Activated CD4-positive, alpha-beta T cell treated with anti-CD3 and anti-CD28 coated beads for 36 hours (primary cell): ENCODE measurements at regions not wholly inside any gene's neighbourhood (a gene's known extent, or its start where the extent isn't known, plus 50 kb on each side); places are given as distances from the start of the nearest gene placed in this dataset.
"Not testable (repeated sequence)": the region's sequence is repeated elsewhere in the genome, so short reads cannot be mapped to it uniquely, and the experiment has no call there.

ENCODE experiments used
- ATAC-seq: fragments of 200-7000 bp; cut with Tn5 transposase; one replicate; pipeline ENCODE4 v1.10.0; 2021; ENCODE audit warnings: mild to moderate bottlenecking, moderate library complexity
- CTCF ChIA-PET: fragments of 350-600 bp; sonication (Branson Sonifier 250); formaldehyde crosslinking; loops from one replicate; lab custom pipeline; 2021; ENCODE audit warnings: antibody characterized with exemption; lab: Charles Lee
- POLR2A ChIA-PET: fragments of 350-600 bp; sonication (Branson Sonifier 250); formaldehyde crosslinking; loops from one replicate; lab custom pipeline; 2021; ENCODE audit warnings: antibody characterized with exemption, inconsistent platforms; lab: Charles Lee
- DNase-seq: peaks from one replicate; pipeline ENCODE4 v3.0.0-alpha.2; 2020
- H3K27ac Mint-ChIP-seq: one replicate; pipeline ENCODE4 v1.8.0; 2021; ENCODE audit warnings: mixed read lengths
- H3K27me3 Mint-ChIP-seq: one replicate; pipeline ENCODE4 v1.8.0; 2021; ENCODE audit warnings: mixed read lengths
- H3K36me3 Mint-ChIP-seq: one replicate; pipeline ENCODE4 v1.8.0; 2021; ENCODE audit warnings: low read depth, mixed read lengths
- H3K4me1 Mint-ChIP-seq: one replicate; pipeline ENCODE4 v1.8.0; 2021; ENCODE audit warnings: mixed read lengths
- H3K4me3 Mint-ChIP-seq: one replicate; pipeline ENCODE4 v1.8.0; 2021; ENCODE audit warnings: mild to moderate bottlenecking, moderate library complexity, mixed read lengths
- H3K9me3 Mint-ChIP-seq: one replicate; pipeline ENCODE4 v1.8.0; 2021; ENCODE audit warnings: low read depth, mixed read lengths
- intact Hi-C, 2 experiments: fragments of 100-400 bp; cut with DNase I in 1 of 2; cut with micrococcal nuclease in 1 of 2; formaldehyde crosslinking; loops; one replicate each; pipeline versions ENCODE4 v1.14.2 to v1.15.1; 2022 to 2024; cut with DNase I, micrococcal nuclease

DNA sequence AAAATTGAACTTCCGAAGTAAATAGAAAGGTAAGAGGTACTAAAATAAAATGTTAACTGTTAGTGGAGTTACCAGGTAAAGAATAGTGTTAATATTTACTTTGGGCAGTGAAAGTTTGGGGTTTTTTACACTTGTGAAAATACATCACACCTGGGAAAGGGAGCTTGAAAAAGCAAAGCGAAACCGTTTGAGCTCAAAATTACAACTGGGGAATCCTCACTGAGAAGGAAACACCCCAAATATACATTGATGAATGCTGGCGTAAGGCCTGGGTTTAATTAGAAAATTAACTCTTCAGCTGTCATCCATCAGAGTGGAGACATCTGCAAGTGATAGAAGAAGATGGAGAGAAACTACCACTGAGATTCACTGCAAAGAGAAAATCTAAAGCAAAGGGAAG, 1153.0 kb downstream of the SLITRK5 start:
- CTCF ChIA-PET = no interaction called here
- no peak for DNase-seq
- Mint-ChIP-seq H3K4me1 (no peaks in the 10 kb centered on the region), H3K27ac (no peak overlapping the region), H3K27me3 (no peaks in the 10 kb centered on the region), H3K4me3 (no peak overlapping the region), H3K9me3 (peaks cover 6% of the 10 kb centered on the region), H3K36me3 (no peaks in the 10 kb centered on the region)
- ATAC-seq = no peak
- POLR2A ChIA-PET = no interaction called here
- intact Hi-C loops = no loop called here

DNA sequence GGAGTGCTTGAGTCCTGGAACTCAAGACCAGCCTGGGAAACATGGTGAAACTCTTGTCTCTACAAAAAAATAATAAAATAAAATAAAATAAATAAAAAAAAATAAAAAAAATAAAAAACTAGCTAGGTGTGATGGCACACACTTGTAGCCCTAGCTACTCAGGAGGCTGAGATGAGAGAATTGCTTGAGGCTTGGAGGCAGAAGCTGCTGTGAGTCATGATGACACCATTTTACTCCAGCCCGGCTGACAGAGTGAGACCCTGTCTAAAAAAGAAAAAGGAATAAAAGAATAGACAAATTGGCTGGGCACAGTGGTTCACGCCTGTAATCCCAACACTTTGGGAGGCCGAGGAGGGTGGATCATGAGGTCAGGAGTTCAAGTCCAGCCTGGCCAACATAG, 1168.9 kb downstream of the SLITRK5 start:
- no peaks in the 10 kb centered on the region for H3K4me1 Mint-ChIP-seq
- POLR2A ChIA-PET = no interaction called here
- no peaks in the 10 kb centered on the region for H3K9me3 Mint-ChIP-seq
- intact Hi-C loops = no loop called here
- no peak for DNase-seq
- no peaks in the 10 kb centered on the region for H3K36me3 Mint-ChIP-seq
- no peak for ATAC-seq
- no peak overlapping the region for H3K27ac Mint-ChIP-seq
- CTCF ChIA-PET = interaction anchor here (1.0 kb wide), 1 partner anchor 366 kb away, joined by 3 read pairs; no protein-coding TSS in a partner anchor
- H3K27me3 Mint-ChIP-seq = no peaks in the 10 kb centered on the region
- H3K4me3 Mint-ChIP-seq = no peak overlapping the region

DNA sequence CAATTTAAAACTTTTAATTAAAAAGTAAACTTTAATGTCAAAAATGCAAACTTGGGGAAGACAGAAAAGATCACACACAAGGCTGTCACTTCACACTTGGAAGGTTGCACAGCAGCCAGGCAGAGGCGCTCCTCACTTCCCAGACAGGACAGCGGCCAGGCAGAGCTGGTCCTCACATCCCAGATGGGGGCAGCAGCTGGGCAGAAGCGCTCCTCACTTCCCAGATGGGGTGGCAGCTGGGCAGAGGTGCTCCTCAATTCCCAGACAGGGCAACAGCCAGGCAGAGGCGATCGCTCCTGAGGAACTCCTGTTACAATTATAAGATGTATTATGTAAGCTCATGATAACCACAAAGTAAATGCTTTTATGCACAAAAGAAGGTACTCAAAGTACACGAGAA, 1181.1 kb downstream of the SLITRK5 start:
- POLR2A ChIA-PET, H3K36me3 Mint-ChIP-seq, H3K4me3 Mint-ChIP-seq, H3K4me1 Mint-ChIP-seq, DNase-seq, intact Hi-C loops, CTCF ChIA-PET, ATAC-seq, H3K9me3 Mint-ChIP-seq, H3K27me3 Mint-ChIP-seq, H3K27ac Mint-ChIP-seq: not testable (repeated sequence)

DNA sequence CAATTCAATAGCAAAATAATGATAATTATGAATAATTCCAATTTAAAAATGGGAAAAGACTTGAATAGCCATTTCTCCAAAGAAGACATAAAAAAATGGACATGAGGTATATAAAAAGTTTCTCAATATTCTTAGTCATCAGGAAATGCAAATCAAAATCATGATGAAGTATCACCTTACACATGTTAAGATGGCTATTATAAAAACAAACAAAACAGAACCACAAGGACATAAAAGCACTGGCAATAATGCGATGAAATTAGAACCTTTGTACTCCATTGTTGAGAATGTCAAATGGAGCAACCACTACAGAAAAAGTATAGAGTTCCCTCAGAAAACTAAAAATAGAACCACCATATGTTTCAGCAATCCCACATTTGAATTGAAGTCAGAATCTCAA, 1186.1 kb downstream of the SLITRK5 start:
- intact Hi-C loops = no loop called here
- Mint-ChIP-seq H3K4me1 (no peaks in the 10 kb centered on the region), H3K27ac (no peak overlapping the region), H3K4me3 (no peak overlapping the region), H3K27me3 (no peaks in the 10 kb centered on the region), H3K9me3 (no peaks in the 10 kb centered on the region), H3K36me3 (no peaks in the 10 kb centered on the region)
- no peak for ATAC-seq
- ChIA-PET POLR2A (no interaction called here), CTCF (no interaction called here)
- no peak for DNase-seq

DNA sequence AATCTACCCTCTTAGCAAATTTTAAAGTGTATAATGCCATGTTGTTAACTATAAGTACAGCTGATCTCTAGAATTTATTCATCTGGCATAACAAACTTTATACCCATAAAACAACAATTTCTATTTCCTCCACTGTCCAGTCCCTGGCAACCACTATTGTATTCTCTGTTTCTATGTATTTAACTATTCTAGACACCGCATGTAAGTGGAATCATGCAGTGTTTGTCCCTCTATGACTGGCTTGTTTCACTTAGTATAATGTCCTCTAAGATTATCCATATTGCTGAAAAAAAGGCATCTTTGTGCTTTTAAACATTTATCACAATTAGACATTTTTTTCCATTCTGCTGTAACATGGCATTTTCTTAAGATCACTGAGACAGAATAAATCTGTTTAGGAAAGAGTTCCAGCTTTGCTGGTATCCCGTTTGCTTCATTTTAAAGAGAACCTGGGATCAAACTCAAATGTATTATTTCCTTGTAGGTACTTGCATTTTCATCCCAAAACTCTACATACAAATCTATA, 1191.0 kb downstream of the SLITRK5 start:
- intact Hi-C loops = no loop called here
- Mint-ChIP-seq H3K36me3 (no peaks in the 10 kb centered on the region), H3K27me3 (no peaks in the 10 kb centered on the region), H3K9me3 (no peaks in the 10 kb centered on the region), H3K27ac (no peak overlapping the region), H3K4me1 (no peaks in the 10 kb centered on the region), H3K4me3 (no peak overlapping the region)
- POLR2A ChIA-PET = no interaction called here
- no peak for DNase-seq
- CTCF ChIA-PET = no interaction called here
- ATAC-seq = no peak

DNA sequence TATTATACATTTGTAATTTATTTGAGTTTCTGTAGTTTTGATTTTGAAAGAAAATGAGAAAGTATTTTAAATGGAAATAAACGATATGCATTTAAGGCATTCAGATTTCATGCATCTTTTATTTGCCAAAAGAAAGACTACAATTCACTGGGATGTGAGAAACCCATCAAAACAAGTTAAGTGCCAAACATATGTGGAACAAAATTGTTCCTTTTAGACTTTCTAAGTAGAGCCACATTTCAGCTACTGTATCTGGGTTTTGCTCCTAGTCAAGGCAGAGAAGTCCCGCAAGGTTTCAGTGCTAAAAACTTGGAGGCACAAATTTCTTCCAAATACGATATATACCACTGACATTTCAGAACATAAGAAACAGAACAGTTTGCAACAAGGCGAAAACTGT, 1191.9 kb downstream of the SLITRK5 start:
- Mint-ChIP-seq H3K4me3 (no peak overlapping the region), H3K4me1 (peaks cover 4% of the 10 kb centered on the region), H3K27ac (no peak overlapping the region), H3K36me3 (no peaks in the 10 kb centered on the region), H3K27me3 (no peaks in the 10 kb centered on the region), H3K9me3 (no peaks in the 10 kb centered on the region)
- no peak for DNase-seq
- ChIA-PET POLR2A (no interaction called here), CTCF (interaction anchor here (0.6 kb wide), 1 partner anchor 111 kb away, joined by 3 read pairs; no protein-coding TSS in a partner anchor)
- intact Hi-C loops = no loop called here
- no peak for ATAC-seq

DNA sequence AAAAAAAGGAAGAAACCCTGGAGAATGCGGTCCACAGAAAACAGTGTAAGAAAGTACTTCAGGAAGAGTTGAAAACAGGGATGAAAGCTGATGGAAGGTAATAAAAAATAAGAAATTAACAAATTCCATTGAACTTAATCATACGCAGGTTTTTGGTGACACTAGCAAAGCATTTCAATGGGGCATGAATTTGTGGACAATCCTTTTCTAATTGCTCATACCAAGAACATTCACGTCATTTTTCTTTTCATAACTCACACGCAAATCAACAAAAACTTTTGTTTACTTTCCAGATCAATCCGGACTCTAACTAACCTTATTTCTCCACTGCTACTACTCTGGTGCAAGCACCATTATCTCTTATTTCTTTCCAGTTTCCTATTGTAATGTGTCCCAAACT, 1195.0 kb downstream of the SLITRK5 start:
- no peaks in the 10 kb centered on the region for H3K36me3 Mint-ChIP-seq
- intact Hi-C loops = no loop called here
- DNase-seq (no peak), ATAC-seq (no peak)
- POLR2A ChIA-PET = no interaction called here
- no peak overlapping the region for H3K27ac Mint-ChIP-seq
- no peak overlapping the region for H3K4me3 Mint-ChIP-seq
- CTCF ChIA-PET = interaction anchor here (0.5 kb wide), 1 partner anchor 628 kb away, joined by 3 read pairs; no protein-coding TSS in a partner anchor
- H3K27me3 Mint-ChIP-seq = no peaks in the 10 kb centered on the region
- H3K4me1 Mint-ChIP-seq = peaks cover 4% of the 10 kb centered on the region
- peaks cover 2% of the 10 kb centered on the region for H3K9me3 Mint-ChIP-seq

DNA sequence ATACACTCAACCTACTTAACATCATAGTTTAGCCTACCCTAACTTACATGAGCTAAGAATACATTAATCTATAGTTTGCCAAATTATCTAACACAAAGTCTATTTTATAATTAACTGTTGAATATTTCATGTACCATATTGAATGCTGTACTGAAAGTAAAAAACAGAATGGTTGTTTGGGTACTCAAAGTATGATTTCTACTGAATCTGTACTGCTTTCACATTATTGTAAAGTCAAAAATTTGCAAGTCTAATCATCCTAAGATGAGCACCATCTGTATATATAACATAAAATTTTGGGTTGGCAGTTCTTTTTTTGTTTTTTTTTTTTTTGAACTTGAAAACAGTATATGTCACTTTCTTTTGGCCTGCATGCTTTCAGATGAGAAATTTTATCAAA, 1212.6 kb downstream of the SLITRK5 start:
- ATAC-seq (no peak), DNase-seq (no peak)
- no peak overlapping the region for H3K4me3 Mint-ChIP-seq
- intact Hi-C loops = no loop called here
- H3K4me1 Mint-ChIP-seq = no peaks in the 10 kb centered on the region
- CTCF ChIA-PET = interaction anchor here (0.6 kb wide), 1 partner anchor 113 kb away, joined by 3 read pairs; no protein-coding TSS in a partner anchor
- H3K36me3 Mint-ChIP-seq = no peaks in the 10 kb centered on the region
- peaks cover 11% of the 10 kb centered on the region for H3K9me3 Mint-ChIP-seq
- H3K27me3 Mint-ChIP-seq = no peaks in the 10 kb centered on the region
- POLR2A ChIA-PET = no interaction called here
- no peak overlapping the region for H3K27ac Mint-ChIP-seq

DNA sequence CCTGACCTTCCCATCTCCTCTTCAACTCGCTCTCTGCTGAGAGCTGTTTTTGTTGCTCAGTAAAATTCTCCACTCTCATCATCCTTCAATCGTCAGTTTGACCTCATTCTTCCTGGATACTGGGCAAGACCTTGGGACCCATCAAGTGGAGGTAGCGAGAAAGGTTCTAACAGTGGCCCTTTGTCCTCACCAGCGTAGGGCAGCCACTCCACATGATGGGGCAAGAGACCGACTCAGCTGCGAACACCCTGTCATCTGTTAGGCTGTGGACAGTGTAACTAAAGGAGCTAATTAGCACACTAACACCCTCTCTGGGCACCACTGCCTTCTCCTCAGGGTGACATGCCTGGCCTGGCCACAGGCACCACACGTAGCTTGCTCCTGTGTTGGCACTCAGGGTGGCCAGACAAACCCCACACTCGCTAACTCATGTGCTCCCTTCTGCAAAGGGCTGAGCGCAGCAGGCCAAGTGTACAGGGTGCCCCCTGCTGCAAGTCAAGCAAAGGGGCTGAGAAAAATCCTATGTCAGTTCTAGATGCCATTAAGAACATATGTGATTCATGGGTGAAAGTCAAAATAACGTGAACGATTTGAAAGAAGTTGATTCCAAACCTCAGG, 1216.0 kb downstream of the SLITRK5 start:
- DNase-seq = no peak
- POLR2A ChIA-PET = no interaction called here
- intact Hi-C loops = no loop called here
- Mint-ChIP-seq H3K36me3 (no peaks in the 10 kb centered on the region), H3K4me3 (no peak overlapping the region), H3K4me1 (no peaks in the 10 kb centered on the region), H3K9me3 (no peaks in the 10 kb centered on the region), H3K27me3 (no peaks in the 10 kb centered on the region), H3K27ac (no peak overlapping the region)
- CTCF ChIA-PET = no interaction called here
- no peak for ATAC-seq

DNA sequence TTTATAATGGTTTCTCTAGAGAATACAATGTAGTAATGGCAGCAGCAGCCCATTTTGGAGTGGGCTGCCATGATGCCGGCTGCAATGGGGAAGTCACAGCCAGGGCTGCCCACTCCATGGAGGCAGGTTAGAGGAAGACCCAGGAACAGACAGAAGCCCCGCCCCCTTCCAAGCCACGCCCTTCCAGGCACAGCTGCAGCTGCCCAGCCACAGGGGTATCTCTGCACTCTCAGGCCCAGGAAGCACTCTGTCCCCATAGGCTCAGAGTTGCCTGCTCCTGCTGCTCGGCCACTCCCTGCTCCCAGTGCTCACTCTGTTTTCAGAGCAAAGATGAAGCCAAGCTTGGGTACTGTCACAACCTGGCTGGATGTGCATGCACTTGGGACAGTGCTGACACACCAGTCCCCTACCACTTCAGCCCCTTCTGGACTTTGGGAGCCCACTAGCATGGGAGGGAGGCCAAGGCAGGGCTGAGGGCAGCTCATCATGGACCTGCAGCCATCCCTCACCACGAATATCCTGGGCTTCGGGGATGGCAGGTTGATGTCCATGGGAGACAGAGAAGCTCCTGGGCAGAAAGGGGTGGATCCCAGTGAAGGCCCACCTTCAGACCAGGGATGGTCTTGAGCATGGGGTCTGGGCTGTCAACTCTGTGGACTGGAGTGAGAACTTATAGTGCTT, 1224.2 kb downstream of the SLITRK5 start:
- Mint-ChIP-seq H3K27ac (no peak overlapping the region), H3K4me1 (no peaks in the 10 kb centered on the region), H3K27me3 (no peaks in the 10 kb centered on the region), H3K9me3 (no peaks in the 10 kb centered on the region), H3K4me3 (no peak overlapping the region), H3K36me3 (no peaks in the 10 kb centered on the region)
- ATAC-seq = no peak
- intact Hi-C loops = no loop called here
- DNase-seq = no peak
- ChIA-PET CTCF (interaction anchor here (0.5 to 1.4 kb wide), 3 partner anchors 12 to 546 kb away, joined by 3 to 4 read pairs (median 3); no protein-coding TSS in a partner anchor), POLR2A (no interaction called here)

DNA sequence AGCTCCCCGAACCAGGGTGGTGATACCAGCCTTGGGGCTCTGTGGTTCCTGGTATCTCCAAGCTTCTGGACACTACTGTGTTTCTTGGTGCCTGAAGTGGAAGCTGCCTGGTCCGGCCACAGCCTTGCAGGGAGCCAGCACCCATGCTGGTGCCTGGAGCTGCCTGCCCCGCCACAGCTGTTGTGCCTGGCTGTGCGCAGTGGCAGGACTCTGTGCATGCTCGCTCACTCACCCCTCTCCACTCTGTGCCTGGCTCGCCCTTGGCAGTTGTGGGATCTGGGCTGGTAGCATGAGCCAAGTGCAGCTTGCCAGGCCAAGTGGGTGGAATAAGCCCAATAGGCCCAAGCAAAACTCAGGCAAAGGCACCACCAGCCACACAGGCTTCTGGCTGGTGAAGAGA, 1225.3 kb downstream of the SLITRK5 start:
- ChIA-PET CTCF (interaction anchor here (1.2 kb wide), 1 partner anchor 15 kb away, joined by 4 read pairs; no protein-coding TSS in a partner anchor), POLR2A (no interaction called here)
- ATAC-seq (no peak), DNase-seq (no peak)
- Mint-ChIP-seq H3K27ac (no peak overlapping the region), H3K4me1 (no peaks in the 10 kb centered on the region), H3K9me3 (no peaks in the 10 kb centered on the region), H3K36me3 (no peaks in the 10 kb centered on the region), H3K27me3 (no peaks in the 10 kb centered on the region), H3K4me3 (no peak overlapping the region)
- intact Hi-C loops = no loop called here

DNA sequence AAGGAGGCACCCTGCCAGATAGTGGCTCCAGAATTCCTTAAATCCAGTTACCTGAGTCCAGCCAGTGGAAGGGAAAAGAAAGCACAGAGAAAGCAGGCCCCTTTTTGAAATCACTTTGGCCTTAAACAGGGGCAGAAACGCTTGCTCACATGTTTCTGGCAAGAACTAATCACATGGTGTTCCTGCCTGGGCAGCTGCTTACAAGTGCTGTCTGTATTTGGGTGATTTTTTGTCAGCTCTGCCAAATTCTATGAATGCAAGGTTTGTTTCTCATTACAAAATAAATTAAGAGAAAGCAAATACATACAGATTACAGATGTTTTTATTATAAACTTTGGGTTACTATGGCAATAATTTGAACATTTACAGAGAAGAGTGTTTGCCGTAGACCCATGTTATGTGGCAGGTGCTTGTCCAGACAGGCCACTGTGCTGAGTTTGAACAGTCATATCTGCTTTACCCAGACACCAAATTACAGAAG, 1237.8 kb downstream of the SLITRK5 start:
- H3K9me3 Mint-ChIP-seq = no peaks in the 10 kb centered on the region
- H3K4me1 Mint-ChIP-seq = no peaks in the 10 kb centered on the region
- no peaks in the 10 kb centered on the region for H3K36me3 Mint-ChIP-seq
- no peaks in the 10 kb centered on the region for H3K27me3 Mint-ChIP-seq
- no peak overlapping the region for H3K27ac Mint-ChIP-seq
- ChIA-PET POLR2A (no interaction called here), CTCF (no interaction called here)
- intact Hi-C loops = no loop called here
- ATAC-seq (no peak), DNase-seq (no peak)
- no peak overlapping the region for H3K4me3 Mint-ChIP-seq
